Keratinocyte (primary cell): ENCODE measurements at regions not wholly inside any gene's neighbourhood (a gene's known extent, or its start where the extent isn't known, plus 50 kb on each side); places are given as distances from the start of the nearest gene placed in this dataset.

ENCODE experiments used
- DNase-seq: peaks from one replicate; pipeline ENCODE4 v3.0.0-alpha.2; 2011; ENCODE audit warnings: low read depth, missing footprints, low spot score
- FAIRE-seq: peaks from 2 replicates; lab custom pipeline; 2011; peaks lifted over from hg19 to GRCh38; lab: Jason Lieb, UNC
- H2AFZ ChIP-seq: 2 replicates; pipeline ENCODE4 v1.6.0; 2012; ENCODE audit warnings: low read length, control low read depth, inconsistent platforms; ENCODE audit not compliant: control insufficient read depth
- H3K27ac ChIP-seq: 2 replicates; pipeline ENCODE4 v1.5.1; 2011; ENCODE audit warnings: low read length; ENCODE audit not compliant: control insufficient read depth, insufficient read depth
- H3K27me3 ChIP-seq: 3 replicates; pipeline ENCODE4 v1.6.0; 2011; ENCODE audit warnings: low read length; ENCODE audit not compliant: control insufficient read depth, insufficient read depth; ENCODE audit errors: extremely low read depth
- H3K36me3 ChIP-seq, 2 experiments: 2 replicates in 1 of 2; 3 replicates in 1 of 2; pipeline ENCODE4 v1.5.1; 2011; ENCODE audit warnings: low read length in 2 of 2, mild to moderate bottlenecking in 1 of 2; ENCODE audit not compliant: control insufficient read depth in 2 of 2, insufficient read depth in 2 of 2; ENCODE audit errors: extremely low read depth in 1 of 2
- H3K4me1 ChIP-seq: 3 replicates; pipeline ENCODE4 v1.5.1; 2011; ENCODE audit warnings: low read length; ENCODE audit not compliant: control insufficient read depth, insufficient read depth; ENCODE audit errors: extremely low read depth
- H3K4me2 ChIP-seq: 3 replicates; pipeline ENCODE4 v1.6.0; 2011; ENCODE audit warnings: low read depth, low read length; ENCODE audit not compliant: control insufficient read depth, insufficient read depth; ENCODE audit errors: extremely low read depth
- H3K4me3 ChIP-seq, 3 experiments: fragments of 200-600 bp in 1 of 3; sonication (generic) in 1 of 3; 2 replicates in 2 of 3; 3 replicates in 1 of 3; pipeline ENCODE4 v1.5.1; 2011 to 2016; ENCODE audit warnings: low read length in 3 of 3, mild to moderate bottlenecking in 3 of 3, control low read depth in 2 of 3, inconsistent platforms in 1 of 3, low read depth in 1 of 3, mixed read lengths in 1 of 3, mixed run types in 1 of 3, moderate library complexity in 1 of 3; ENCODE audit not compliant: control insufficient read depth in 2 of 3, insufficient read depth in 2 of 3; ENCODE audit errors: extremely low read depth in 1 of 3
- H3K79me2 ChIP-seq: 2 replicates; pipeline ENCODE4 v1.6.0; 2012; ENCODE audit warnings: low read length; ENCODE audit not compliant: control insufficient read depth, insufficient read depth
- H3K9ac ChIP-seq: 3 replicates; pipeline ENCODE4 v1.6.0; 2011; ENCODE audit warnings: low read length; ENCODE audit not compliant: control insufficient read depth, insufficient read depth; ENCODE audit errors: extremely low read depth
- H3K9me1 ChIP-seq: 3 replicates; pipeline ENCODE4 v1.6.0; 2011; ENCODE audit warnings: low read length; ENCODE audit not compliant: control insufficient read depth, insufficient read depth; ENCODE audit errors: extremely low read depth
- H3K9me3 ChIP-seq: 2 replicates; pipeline ENCODE4 v1.5.1; 2012; ENCODE audit warnings: low read depth, low read length; ENCODE audit not compliant: control insufficient read depth
- H4K20me1 ChIP-seq: 3 replicates; pipeline ENCODE4 v1.6.0; 2011; ENCODE audit warnings: low read length; ENCODE audit not compliant: control insufficient read depth, insufficient read depth; ENCODE audit errors: extremely low read depth
- CTCF ChIP-seq, 3 experiments: IDR thresholded peaks in 1 of 3; conservative IDR thresholded peaks in 1 of 3; optimal IDR thresholded peaks in 1 of 3; 2 replicates in 2 of 3; 3 replicates in 1 of 3; pipeline versions ENCODE3 to v1.5.1; 2011; ENCODE audit warnings: low read length in 3 of 3, mild to moderate bottlenecking in 3 of 3, moderate library complexity in 2 of 3, control low read depth in 1 of 3, inconsistent platforms in 1 of 3; ENCODE audit not compliant: insufficient read depth in 2 of 3; ENCODE audit errors: extremely low read depth in 1 of 3
- EZH2 ChIP-seq: IDR thresholded peaks from one replicate; pipeline ENCODE4 v1.6.1; 2012; ENCODE audit warnings: inconsistent platforms, mild to moderate bottlenecking, low read length, moderate library complexity
- dilution Hi-C: fragments of 300-500 bp; cut with MboI; formaldehyde crosslinking; loops from one replicate; pipeline ENCODE4 v1.7.0; 2020; ENCODE audit warnings: low sequenced_read_pairs; ENCODE audit not compliant: extremely low pct_ligation_motif_present

GRCh38 chr22:25494774-25495173 is 69.7 kb upstream of the GRK3 start:
- H4K20me1 ChIP-seq = no peaks in the 10 kb centered on the region
- dilution Hi-C loops = no loop called here
- H3K9me1 ChIP-seq = no peaks in the 10 kb centered on the region
- H2AFZ ChIP-seq = no peak overlapping the region
- H3K79me2 ChIP-seq = no peaks in the 10 kb centered on the region
- H3K9me3 ChIP-seq = no peaks in the 10 kb centered on the region
- H3K27me3 ChIP-seq = peaks cover 4% of the 10 kb centered on the region
- H3K9ac ChIP-seq = no peak overlapping the region
- H3K36me3 ChIP-seq = no peaks in the 10 kb centered on the region
- H3K4me1 ChIP-seq = no peaks in the 10 kb centered on the region
- H3K4me2 ChIP-seq = no peak overlapping the region
- no peak overlapping the region for H3K4me3 ChIP-seq
- FAIRE-seq (no peak), DNase-seq (no peak)
- H3K27ac ChIP-seq = no peak overlapping the region
- TF ChIP-seq EZH2 (no peak), CTCF (optimal IDR thresholded peaks at IDR 0.05 in 1 of 3, IDR thresholded peaks at IDR 0.05 in 1 of 3, conservative IDR thresholded peaks at IDR 0.05 in 1 of 3; ENCODE audit: extremely low read depth in 1 of 3, insufficient read depth in 2 of 3, low read length in 3 of 3) (no peak)

GRCh38 chr22:25495285-25495684 is 69.2 kb upstream of the GRK3 start:
- Histone ChIP-seq H2AFZ (no peak overlapping the region), H3K27ac (no peak overlapping the region), H3K79me2 (no peaks in the 10 kb centered on the region), H3K9me1 (no peaks in the 10 kb centered on the region), H3K36me3 (no peaks in the 10 kb centered on the region), H3K4me3 (no peak overlapping the region), H3K4me1 (no peaks in the 10 kb centered on the region), H3K9me3 (no peaks in the 10 kb centered on the region), H4K20me1 (no peaks in the 10 kb centered on the region), H3K9ac (no peak overlapping the region), H3K4me2 (no peak overlapping the region), H3K27me3 (peaks cover 4% of the 10 kb centered on the region)
- FAIRE-seq = no peak
- dilution Hi-C loops = no loop called here
- DNase-seq = no peak
- TF ChIP-seq EZH2 = no peak
- TF ChIP-seq CTCF (optimal IDR thresholded peaks at IDR 0.05 in 1 of 3, IDR thresholded peaks at IDR 0.05 in 1 of 3, conservative IDR thresholded peaks at IDR 0.05 in 1 of 3; ENCODE audit: extremely low read depth in 1 of 3, insufficient read depth in 2 of 3, low read length in 3 of 3) = no peak
